NCI-H526 (cell line): ENCODE measurements at regions not wholly inside any gene's neighbourhood (a gene's known extent, or its start where the extent isn't known, plus 50 kb on each side); places are given as distances from the start of the nearest gene placed in this dataset.
A peak's percentile ranks its signal among the peaks of the same experiment; 100 is the strongest.

Experiments
- DNase-seq, 2 experiments: peaks; one replicate each; lab custom pipeline; 2025; lab: John Stamatoyannopoulos, UW

- DNase-seq, result no peak
Measured at GRCh38 chr5:170159947-170160346, 54.2 kb downstream of the FOXI1 start.

DNA sequence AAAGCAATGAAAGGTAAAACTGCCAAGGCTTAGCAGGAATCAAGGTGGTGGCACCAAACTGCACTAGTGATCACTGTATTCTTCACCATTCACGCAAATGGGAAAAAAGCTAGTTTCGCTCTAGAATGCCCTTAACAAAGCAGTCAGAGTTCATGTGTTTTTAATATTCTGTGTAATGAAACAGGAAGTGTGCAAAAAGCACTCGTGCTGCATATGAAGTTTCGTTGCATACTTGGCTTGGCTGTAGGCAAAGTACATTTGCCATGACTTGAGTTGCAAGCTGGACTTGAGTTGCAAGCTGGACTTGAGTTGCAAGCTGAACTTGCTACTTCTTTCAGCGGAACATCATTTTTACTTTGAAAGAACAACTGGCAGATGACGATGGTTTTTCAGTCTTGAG, 55.4 kb downstream of the FOXI1 start:
- DNase-seq, result no peak

- DNase-seq, result no peak
Measured at GRCh38 chr5:170162631-170163321, 57.1 kb downstream of the FOXI1 start.

DNA sequence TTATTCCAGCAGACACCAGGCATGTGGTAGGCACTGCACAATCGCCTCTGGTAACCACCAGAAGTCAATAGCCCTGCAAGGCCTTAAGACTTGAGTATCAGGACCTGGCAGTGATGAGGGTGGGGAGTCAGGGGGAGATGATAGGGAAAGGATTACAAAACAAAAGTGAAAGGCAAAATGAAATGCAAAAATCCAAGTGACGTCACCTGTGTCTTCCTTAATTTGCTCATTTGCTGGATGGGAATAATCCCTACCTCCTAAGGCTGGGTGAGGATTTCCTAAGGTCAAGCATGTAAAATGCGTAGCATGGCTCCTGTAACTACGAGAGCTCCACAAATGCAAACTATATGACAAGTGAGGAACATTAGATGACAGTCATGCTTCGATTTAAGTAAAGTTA, 58.4 kb downstream of the FOXI1 start:
- DNase-seq, result no peak

- DNase-seq, result no peak
Measured at GRCh38 chr5:170164921-170165320, 59.2 kb downstream of the FOXI1 start.

- no peak for DNase-seq
Measured at GRCh38 chr5:170166101-170166500, 60.4 kb downstream of the FOXI1 start.

- no peak for DNase-seq
Measured at GRCh38 chr5:170168002-170168401, 62.3 kb downstream of the FOXI1 start.

GRCh38 chr5:170168797-170169196, 63.1 kb downstream of the FOXI1 start:
- no peak for DNase-seq

DNA sequence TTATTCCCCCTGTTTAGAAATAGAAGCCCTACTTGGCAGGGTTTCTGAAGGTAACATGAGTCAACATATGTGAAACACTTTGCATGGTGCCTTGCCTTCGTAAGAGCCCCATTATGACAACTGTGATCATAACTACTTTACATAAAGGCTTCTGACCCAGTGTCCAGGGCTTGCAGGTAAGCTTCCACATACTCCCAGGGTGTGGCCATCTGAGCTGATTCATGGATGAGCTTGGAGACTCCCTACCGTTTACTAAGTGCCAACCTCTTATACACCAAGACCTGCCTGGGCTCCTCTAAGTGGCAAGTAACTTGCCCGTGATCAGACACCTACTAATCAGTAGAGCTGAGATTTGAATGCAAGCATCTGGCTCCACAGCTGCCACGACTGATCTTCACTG, 62.8 kb upstream of the C5orf58 start:
- peak; percentile 54 to 64 for DNase-seq

DNA sequence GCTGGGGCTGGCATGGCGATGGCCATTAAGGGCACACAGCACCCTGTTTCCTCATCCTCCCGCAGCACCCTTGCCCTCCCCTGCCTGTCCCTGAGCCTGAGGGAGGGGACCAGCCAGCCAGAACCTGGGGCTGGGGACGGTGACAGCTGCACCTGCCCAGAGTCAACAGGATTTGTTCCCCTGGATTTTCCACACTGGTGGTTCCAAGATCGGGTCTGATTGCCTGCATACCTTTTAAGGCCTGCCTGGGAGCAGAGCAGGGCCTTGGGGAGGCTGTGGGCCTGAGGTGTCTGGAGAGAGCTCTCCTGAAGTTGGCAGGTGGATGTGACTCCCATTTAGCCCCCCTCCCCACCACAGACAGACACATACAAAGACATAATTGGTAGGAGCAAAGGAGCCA, 61.0 kb upstream of the C5orf58 start:
- DNase-seq, result peak in 1 of 2 experiments; percentile 46

DNA sequence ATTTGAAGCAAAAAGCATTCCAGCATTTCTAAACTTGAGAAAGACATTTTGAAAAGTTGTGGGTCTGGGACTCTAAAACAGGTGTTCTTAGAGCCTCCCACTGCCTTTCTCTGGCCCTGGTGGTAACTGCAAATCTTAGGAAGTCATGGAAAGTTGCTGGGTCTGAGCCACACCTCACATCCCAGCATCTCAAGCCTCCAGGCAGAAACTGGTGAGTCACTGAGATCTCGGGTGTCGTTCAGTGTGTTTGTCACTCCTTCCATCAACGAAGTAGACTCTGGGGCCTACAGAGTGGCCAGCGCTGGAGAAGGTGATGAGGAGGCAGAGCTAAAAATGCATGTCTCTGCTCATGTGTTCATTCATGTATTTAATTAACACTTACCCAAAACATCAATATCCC, 59.6 kb upstream of the C5orf58 start:
- DNase-seq, result no peak

- DNase-seq, result no peak
Measured at GRCh38 chr5:170173647-170174046, 59.1 kb upstream of the C5orf58 start.

DNA sequence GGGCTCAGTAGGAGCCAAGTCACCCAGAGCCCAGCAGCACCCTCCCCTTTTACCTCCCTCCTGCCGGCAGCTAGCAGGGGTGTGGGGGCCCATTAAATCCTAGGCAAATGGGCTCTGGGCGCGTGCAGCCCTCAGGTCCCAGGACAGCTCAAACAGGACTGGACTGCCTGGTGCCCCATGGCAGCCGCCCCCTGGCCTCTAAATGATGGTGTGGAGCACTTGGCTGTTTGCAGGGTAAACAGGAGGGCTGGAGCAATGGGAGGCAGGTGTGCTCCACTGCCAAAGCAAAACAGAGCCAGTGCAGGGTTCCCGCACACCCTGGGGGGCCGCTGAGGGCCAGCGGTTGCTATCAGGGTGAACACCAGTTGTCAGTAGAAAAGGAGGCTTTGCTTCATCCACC, 55.9 kb upstream of the C5orf58 start:
- DNase-seq, result peak in 1 of 2 experiments; percentile 21

GRCh38 chr5:170178814-170179213, 54.0 kb upstream of the C5orf58 start:
- DNase-seq, result no peak

- DNase-seq, result no peak
Measured at GRCh38 chr5:170179626-170180025, 53.2 kb upstream of the C5orf58 start.

DNA sequence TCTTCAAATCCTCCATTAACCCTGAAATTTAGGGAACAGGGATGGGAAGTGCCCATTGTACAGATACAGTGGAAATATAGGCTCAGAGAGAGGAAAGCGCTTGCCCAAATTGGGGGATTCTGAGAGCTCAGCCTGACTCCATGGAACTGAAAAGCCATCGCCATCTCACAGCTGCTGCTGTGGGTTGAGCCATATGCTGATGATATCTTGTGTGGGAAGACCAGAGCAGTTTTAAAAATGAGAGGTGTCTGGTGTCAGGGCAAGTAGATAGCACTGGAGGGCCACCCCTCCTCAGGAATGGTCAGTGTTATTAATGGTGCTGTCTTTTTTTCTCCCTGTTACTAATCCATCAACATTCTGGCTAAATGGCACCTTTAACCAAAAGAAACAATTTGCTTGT, 50.9 kb upstream of the C5orf58 start:
- peak in 1 of 2 experiments; percentile 31 for DNase-seq

DNA sequence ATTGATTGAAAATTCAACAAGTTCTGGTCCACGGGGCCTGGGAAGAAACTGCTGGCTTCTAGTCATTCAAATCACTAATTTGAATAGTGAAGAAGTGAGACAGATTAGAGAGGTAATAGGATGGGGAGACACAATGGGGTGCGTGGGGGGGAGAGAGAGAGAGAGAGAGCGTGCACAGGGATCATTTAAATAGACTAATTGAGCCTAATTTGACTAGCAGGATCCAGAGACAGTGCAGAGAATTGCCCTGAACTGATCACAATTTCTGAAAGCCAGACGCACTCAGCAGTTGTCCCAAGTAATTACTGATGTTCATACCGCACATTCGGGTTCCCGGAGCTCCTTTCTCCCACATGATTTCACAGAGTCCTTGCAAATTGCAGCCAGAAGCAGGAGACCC, 50.3 kb upstream of the C5orf58 start:
- peak; percentile 86 to 90 for DNase-seq
